ENCODE measurements at regions not wholly inside any gene's neighbourhood (a gene's known extent, or its start where the extent isn't known, plus 50 kb on each side); places are given as distances from the start of the nearest gene placed in this dataset.

DNA sequence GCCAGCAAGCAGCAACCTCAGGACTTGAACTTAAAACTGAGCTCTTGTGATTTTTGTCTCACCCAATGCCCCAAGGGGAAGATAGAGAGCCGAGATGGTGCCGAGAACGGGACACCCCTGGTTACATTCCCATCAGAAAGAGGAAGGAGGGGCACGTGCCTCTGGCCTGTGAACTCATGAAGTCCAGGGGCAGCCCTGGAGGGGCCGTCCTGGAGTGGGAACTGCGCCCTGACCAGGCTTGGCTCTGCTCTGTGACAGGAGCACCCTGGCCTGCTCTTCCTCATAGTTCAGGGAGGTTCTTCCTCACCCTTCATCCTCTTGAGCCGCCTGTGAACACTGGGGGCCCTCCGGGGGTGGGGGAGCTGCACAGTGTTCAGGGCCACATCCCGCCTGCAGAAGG, 130.3 kb upstream of the FOXF1 start:
- DNase-seq (ENCODE audit: low read depth in 2 of 2), result no peak

- no peak for DNase-seq (ENCODE audit: low read depth in 2 of 2)
These were observed 128.8 kb upstream of the FOXF1 start for GRCh38 chr16:86381491-86381890.

- DNase-seq (ENCODE audit: low read depth in 2 of 2), result no peak
These were observed 128.1 kb upstream of the FOXF1 start for GRCh38 chr16:86382067-86382773.

DNA sequence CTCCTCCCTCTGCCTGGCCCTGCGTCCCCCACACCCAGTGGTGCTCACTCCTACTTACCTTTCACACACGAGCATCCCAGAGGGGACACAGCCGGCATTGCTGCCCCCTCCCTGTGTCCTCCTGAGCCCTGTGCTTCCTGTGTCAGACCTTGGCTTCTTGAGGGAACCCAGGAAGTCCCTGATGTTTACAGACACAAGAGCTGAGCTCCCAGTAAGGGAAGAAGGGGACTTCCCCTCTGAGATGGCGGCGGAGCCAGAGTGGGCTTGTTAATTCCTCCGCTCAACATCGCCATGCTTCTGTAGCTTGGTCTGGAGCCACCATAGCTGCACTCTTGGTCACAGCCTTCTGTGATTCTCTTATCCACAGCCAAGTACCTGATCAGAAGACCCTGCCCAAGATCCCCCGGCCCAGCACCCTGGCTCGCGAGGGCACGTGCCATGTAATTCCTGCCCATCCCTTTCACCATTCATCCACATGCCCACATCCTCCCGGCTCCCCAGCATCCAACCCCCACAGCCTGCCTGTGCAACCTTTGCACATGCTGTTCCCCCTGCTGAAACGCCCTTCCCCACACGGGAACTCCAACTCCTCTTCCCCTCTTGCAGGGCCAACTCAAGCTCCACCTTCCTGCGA, 127.4 kb upstream of the FOXF1 start:
- DNase-seq (ENCODE audit: low read depth in 2 of 2), result no peak

DNA sequence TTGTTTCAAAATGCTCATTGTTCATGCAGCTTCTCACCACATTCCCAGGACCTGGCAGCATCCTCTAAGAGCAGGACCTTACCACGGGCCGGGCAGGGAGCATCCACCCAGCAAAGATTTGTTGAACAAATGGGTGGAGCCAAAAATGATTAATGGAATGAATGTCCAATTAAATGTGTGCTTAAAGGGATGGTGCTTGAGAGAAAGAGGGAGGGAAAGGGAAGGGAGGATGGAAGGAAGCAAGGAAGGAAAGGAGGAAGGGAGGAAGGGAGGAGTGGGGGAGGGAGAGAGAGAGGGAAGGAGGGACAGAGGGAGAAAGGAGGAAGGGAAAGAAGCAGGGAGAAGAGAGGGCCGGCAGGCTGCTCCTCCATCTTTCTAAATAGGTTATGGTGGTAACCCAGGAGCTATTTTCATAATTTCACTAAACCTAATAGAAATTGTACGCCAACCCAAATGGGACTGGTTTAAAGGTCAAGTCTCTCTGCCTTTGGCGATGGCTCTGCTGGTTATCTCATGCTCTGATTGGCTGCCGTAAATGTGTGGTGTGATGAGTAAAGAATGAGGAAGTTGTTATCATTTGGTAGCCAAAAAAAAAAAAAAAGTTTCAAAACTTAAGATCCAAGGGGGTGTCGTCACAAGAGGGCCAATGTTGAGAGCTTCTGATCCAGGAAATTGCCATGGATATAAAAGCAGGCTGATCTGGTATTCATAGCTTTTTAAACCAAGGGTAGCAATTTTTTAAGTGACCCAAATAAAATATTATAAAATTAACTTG, 126.7 kb upstream of the FOXF1 start:
- no peak for DNase-seq (ENCODE audit: low read depth in 2 of 2)

- no peak for DNase-seq (ENCODE audit: low read depth in 2 of 2)
These were observed 126.1 kb upstream of the FOXF1 start for GRCh38 chr16:86384263-86384649.

DNA sequence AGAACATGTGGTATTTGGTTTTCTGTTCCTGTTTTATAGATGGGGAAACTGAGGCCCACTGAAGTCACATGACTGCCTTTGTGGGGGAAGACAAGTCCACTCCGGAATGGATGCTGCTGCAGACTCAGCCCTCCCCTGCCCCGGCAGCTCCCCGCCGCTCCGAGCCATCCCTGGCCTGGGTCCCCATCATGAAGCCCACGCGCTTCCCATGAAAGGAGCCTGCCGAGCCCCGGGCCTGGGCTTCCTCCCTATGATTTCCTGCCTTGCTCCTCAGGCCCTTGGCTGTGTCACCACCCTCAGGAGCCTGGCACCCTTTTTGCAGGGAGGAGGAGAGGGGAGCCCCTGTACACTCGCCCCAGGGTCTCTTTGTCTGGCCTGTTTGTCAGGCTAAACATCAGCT, 125.3 kb upstream of the FOXF1 start:
- no peak for DNase-seq (ENCODE audit: low read depth in 2 of 2)

DNA sequence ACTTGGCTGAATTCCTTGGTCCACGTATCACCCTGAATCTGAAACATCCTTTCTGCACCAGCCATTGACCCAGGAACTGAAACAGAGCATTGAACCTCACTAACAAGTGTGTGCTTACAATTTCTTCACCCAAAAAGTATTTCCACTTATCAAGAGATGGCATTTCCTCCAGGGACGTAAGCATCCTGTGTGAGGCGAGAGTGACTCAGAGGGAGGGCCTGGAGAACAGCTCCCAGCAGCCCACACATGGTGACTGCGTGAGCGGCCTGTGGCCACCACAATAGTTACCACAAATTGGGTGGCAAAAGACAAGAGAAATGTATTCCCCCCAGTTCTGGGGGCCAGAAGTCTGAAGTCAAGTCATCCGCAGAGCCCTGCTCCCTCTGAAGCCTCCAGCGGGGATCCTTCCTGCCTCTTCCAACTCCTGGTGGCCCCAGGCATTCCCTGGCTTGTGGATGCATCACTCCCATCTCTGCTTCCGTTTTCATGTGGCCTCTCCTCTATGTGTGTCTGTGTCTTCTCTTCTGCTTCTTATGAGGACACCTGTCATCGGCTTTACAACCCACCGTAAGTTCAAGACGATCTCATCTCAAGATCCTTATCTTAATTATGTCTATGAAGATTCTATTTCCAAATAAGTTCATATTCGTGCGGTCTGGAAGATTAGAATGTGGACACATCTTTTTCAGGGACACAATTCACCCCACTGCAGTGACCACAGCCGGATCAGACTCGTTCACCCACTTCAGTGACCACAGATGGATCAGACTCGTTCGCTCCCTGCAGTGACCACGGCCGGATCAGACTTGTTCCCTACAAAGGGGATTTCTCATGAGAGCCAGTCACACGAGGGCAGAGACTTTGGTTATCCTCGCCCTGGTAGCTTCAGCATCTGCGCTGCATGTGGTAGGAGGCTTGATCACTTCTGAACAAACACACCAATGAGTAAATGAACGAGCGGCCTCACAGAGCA, 122.6 kb upstream of the FOXF1 start:
- DNase-seq (ENCODE audit: low read depth in 2 of 2), result no peak

DNA sequence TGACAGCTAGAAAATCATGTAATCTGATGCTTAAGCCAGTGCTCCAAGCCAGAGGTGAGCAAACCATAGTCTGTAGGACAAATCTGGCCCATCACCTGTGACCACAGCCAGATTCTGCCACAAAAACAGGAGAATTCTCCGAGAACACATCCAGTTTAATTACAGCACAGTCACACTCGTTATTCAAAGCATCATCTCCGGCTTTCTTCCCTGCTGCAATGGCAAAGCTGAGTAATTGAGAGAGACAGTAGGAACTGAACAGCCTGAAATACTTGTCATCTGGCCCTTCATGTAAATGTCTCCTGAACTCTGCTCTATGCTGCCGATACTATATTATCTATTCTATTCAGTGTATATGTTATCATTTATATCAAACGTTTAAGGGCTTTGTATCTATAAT, 121.4 kb upstream of the FOXF1 start:
- DNase-seq (ENCODE audit: low read depth in 2 of 2), result no peak

GRCh38 chr16:86389566-86390328, 120.6 kb upstream of the FOXF1 start:
- no peak for DNase-seq (ENCODE audit: low read depth in 2 of 2)

GRCh38 chr16:86390335-86390734, 120.0 kb upstream of the FOXF1 start:
- no peak for DNase-seq (ENCODE audit: low read depth in 2 of 2)

DNA sequence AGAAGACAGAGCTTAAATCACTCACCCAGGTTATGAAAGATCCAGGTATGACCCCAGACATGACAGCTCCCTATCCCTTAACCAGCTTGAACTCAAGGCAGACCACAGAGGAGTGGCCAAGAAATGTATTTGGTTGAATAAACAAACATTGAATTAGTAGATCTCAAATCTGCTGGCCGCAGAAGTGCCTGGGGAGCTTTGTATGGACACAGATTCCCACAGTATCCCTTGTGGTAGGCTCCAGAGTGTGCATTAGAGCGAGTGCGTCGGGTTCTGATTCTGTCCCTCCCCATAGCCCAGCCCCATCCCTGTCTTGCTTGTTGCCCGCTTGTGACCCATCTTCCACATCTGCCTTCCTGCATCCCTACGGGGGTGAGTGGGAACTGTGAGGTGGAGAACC, 118.8 kb upstream of the FOXF1 start:
- no peak for DNase-seq (ENCODE audit: low read depth in 2 of 2)

DNA sequence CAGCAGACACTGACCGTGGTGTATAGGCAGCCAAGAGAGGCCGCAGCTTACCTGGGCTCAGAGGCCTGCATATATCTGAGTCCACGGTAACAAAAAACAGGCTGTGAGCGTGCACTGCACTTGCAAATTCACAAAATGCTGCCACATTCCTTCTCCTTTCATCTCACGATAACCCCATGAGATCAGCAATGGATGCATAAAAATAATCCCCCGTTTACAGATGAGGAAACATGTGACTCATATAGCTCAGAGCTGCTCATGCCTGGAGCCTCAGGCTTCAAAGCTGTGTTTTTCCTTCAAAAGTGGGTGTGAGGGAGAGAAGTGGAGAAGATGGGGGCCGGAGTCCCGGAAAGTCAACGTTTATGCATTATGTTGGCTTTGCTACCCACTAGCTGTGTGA, 118.3 kb upstream of the FOXF1 start:
- DNase-seq (ENCODE audit: low read depth in 2 of 2), result no peak

- DNase-seq (ENCODE audit: low read depth in 2 of 2), result no peak
These were observed 117.7 kb upstream of the FOXF1 start for GRCh38 chr16:86392436-86393152.

GRCh38 chr16:86393907-86394626, 116.3 kb upstream of the FOXF1 start:
- no peak for DNase-seq (ENCODE audit: low read depth in 2 of 2)

DNA sequence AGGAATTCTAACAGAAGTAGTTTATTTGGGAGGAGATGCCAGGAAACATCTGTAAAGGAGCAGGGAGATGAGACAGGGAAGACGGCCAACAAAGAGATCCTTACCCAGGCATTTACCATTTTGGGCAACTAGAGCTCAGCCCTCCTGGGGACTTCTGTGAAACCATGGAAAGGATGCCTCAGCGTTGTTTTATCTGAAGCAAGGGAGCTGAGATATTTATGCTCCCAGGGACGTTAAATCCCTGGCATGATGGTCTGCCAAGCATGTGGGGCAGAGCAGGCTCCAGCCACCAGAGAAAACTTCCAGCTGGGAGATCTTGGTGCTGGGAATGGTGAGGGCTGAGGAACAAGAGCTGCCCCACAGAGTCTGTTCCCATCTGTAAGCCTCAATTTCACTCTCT, 114.8 kb upstream of the FOXF1 start:
- no peak for DNase-seq (ENCODE audit: low read depth in 2 of 2)

- no peak for DNase-seq (ENCODE audit: low read depth in 2 of 2)
These were observed 113.9 kb upstream of the FOXF1 start for GRCh38 chr16:86396422-86396821.

DNA sequence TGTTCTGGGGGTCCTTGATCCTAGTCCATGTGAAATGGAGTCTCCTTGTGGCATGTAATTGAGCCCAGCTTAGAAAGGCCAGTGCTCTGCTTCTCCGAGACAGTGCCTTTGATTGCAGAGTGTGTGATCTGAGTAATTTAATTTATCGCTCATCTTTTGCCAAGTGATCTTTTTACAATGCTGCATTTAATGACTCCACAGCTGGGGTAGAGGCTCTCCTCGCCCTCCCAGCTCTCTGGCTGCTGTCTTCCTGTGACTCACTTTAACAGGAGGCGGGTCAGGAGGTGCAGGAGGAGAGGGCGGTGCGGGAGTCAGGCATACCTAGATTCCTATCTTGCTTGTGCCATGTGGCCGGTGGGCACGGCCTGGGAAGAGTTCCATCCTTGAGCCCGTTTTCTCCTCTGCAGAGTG, 113.4 kb upstream of the FOXF1 start:
- DNase-seq (ENCODE audit: low read depth in 2 of 2), result no peak

- DNase-seq (ENCODE audit: low read depth in 2 of 2), result no peak
These were observed 112.1 kb upstream of the FOXF1 start for GRCh38 chr16:86398201-86398600.

GRCh38 chr16:86398622-86399021, 111.7 kb upstream of the FOXF1 start:
- DNase-seq (ENCODE audit: low read depth in 2 of 2), result no peak
